ENCODE measurements at regions not wholly inside any gene's neighbourhood (a gene's known extent, or its start where the extent isn't known, plus 50 kb on each side); places are given as distances from the start of the nearest gene placed in this dataset.
"Not testable (repeated sequence)": the region's sequence is repeated elsewhere in the genome, so short reads cannot be mapped to it uniquely, and the experiment has no call there.

- no peak for DNase-seq
These were observed 107.3 kb downstream of the OR2B2 start for GRCh38 chr6:27804851-27805250.

- DNase-seq: no peak
These were observed 111.3 kb downstream of the OR2B2 start for GRCh38 chr6:27800731-27801373.

- DNase-seq: no peak
These were observed 114.2 kb downstream of the OR2B2 start for GRCh38 chr6:27797960-27798359.

- DNase-seq: not testable (repeated sequence)
These were observed 115.3 kb downstream of the OR2B2 start for GRCh38 chr6:27796736-27797481.

GRCh38 chr6:27795697-27796494 is 116.3 kb downstream of the OR2B2 start:
- peak; percentile 79 for DNase-seq

- peak; percentile 75 for DNase-seq
These were observed 120.8 kb downstream of the OR2B2 start for GRCh38 chr6:27791182-27791943.

GRCh38 chr6:27788376-27788775 is 123.8 kb downstream of the OR2B2 start:
- not testable (repeated sequence) for DNase-seq

- no peak for DNase-seq
These were observed 126.1 kb downstream of the OR2B2 start for GRCh38 chr6:27786048-27786447.

GRCh38 chr6:27785294-27785693 is 126.9 kb downstream of the OR2B2 start:
- DNase-seq: no peak

- DNase-seq: no peak
These were observed 129.4 kb downstream of the OR2B2 start for GRCh38 chr6:27782748-27783147.

- DNase-seq: no peak
These were observed 133.4 kb downstream of the OR2B2 start for GRCh38 chr6:27778625-27779417.

- no peak for DNase-seq
These were observed 134.4 kb downstream of the OR2B2 start for GRCh38 chr6:27777614-27778355.

GRCh38 chr6:27777126-27777525 is 135.1 kb downstream of the OR2B2 start:
- no peak for DNase-seq

- no peak for DNase-seq
These were observed 135.7 kb downstream of the OR2B2 start for GRCh38 chr6:27776504-27776903.

GRCh38 chr6:27775796-27776184 is 136.4 kb downstream of the OR2B2 start:
- DNase-seq: no peak

GRCh38 chr6:27775138-27775795 is 136.9 kb downstream of the OR2B2 start:
- not testable (repeated sequence) for DNase-seq

- not testable (repeated sequence) for DNase-seq
These were observed 138.0 kb downstream of the OR2B2 start for GRCh38 chr6:27774264-27774600.

GRCh38 chr6:27773542-27774263 is 138.5 kb downstream of the OR2B2 start:
- DNase-seq: not testable (repeated sequence)

- peak; percentile 75 for DNase-seq
These were observed 139.8 kb downstream of the OR2B2 start for GRCh38 chr6:27772261-27773001.
